ENCODE measurements at regions not wholly inside any gene's neighbourhood (a gene's known extent, or its start where the extent isn't known, plus 50 kb on each side); places are given as distances from the start of the nearest gene placed in this dataset.

DNA sequence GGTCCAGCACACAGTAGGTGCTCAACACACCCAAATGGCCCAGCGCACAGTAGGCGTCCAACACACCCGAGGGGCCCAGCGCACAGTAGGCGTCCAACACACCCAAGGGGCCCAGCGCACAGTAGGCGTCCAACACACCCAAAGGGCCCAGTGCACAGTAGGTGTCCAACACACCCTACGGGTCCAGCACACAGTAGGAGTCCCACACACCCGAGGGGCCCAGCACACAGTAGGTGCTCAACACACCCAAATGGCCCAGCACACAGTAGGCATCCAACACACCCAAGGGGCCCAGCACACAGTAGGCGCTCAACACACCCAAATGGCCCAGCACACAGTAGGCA is 80.8 kb downstream of the FOXL3 start:
- no peak for DNase-seq (ENCODE audit: extremely low read depth in 1 of 2, low read depth in 1 of 2)

DNA sequence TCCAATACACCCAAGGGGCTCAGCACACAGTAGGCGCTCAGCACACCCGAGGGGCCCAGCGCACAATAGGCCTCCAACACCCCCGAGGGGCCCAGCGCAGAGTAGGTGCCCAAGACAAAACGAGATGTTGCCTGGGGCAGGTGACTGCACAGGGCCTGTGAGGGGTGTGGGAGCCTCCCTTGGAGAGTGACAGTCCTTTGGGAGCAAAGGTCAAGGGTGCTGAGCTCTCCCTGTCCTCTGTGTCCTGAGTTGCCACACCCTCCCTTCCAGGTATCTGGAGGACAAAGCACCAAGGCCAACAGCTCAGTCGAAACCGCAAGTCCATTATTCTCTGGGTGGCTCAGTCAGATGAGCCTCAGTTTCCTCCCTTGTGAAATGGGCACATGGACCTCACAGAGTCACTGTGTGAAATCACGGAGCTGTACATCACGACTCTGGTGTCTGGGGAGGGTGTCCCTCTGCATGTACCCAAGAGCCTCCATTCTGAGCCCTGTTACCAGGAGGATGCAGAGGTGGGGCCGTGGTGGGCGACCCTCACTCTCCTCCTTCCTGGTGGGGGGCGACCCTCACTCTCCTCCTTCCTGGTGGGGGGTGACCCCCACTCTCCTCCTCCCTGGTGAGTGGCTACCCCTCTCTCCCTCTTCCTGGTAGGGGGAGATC is 81.3 kb downstream of the FOXL3 start:
- DNase-seq (ENCODE audit: extremely low read depth in 1 of 2, low read depth in 1 of 2), result no peak

DNA sequence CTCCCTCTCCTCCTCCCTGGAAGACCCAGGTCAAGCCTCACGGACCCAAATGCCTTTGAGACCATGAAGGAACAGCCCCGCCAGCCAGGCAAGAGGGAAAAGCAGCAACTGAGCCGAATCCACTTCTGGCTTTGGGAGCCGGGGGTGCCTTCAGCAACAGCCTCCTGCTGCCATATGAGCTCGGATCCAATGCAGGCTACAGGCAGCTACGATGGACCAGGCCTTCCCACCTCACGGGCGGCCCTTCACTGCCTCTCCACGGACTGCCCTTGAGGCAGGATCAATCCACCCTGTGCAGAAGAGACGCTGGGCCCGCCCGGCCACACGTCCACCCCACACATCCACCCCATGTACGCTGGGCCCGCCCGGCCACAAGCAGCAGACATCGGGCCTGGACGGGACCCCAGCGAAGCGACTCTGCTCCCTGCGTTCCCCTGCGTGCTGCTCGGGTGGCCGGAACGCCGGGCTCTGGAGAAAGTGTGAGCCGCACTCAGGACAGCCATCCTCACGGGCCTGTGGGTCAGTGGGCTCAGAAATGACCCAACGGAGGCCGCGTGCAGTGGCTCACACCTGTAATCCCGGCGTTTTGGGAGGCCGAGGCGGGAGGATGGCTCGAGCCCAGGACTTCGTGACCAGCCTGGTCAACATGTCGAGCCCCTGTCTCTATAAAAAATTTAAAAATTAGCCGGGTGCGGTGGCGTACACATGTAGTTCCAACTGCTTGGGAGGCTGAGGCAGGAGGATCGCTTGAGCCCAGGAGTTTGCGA is 82.0 kb downstream of the FOXL3 start:
- DNase-seq (ENCODE audit: extremely low read depth in 1 of 2, low read depth in 1 of 2), result no peak

DNA sequence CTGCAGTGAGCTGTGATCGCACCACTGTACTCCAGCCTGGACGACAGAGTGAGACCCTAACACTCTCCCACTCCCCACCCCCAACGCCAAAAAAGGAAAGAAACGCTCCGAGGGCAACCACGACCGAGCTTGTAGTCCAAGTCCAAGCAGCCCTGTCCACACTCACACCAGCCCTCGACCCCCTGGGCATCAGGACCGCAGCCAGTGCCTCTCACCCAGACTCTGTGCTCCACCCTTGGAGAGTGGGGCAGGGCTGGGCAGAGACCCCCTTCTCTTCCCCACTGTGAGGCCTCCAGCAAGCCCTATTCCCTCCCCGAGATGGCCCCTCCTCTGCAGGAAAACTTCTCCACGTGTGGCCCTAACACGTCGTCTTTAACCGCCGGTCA is 82.6 kb downstream of the FOXL3 start:
- no peak for DNase-seq (ENCODE audit: extremely low read depth in 1 of 2, low read depth in 1 of 2)

DNA sequence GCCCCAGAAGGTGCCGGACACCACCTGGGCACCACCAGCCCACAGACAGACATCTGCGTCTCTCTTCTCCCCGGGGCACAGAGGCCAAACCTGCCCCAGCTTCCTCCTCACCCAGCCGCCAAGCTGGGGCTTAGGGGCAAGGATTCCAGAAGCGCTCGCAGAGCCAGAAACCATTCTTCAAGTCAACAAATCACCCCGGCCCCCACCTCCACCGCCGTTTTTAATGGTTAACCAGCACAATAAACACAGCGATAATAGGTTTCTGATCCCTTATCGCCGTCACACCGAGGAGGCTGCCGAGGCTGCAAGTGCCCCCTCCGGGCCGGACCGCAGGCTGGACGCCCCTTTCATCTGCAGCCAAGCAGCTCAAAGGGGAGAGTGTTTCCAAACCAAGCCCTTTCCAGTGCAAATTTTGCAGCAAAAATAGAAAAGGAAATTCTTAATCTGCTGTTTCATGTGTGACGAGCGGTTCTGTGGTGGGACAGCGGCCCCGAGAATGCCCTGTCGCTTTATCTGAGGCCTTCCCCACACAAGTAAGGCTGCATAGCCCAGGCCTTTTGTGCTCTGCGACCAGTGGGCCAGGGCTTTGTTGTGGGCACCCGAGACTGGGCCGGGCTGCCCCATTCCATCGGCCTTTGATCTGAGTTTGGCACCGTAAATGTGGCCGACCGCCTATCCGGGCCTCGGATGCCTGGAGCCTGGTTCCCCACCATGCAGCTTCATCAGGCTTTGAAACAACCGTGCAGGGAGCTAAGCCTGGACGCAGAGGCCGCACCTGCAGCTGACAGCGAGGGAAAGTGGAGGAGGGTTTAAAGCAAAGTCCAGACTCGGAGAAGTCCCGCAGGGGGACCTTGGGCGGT is 83.2 kb downstream of the FOXL3 start:
- no peak for DNase-seq (ENCODE audit: extremely low read depth in 1 of 2, low read depth in 1 of 2)

DNA sequence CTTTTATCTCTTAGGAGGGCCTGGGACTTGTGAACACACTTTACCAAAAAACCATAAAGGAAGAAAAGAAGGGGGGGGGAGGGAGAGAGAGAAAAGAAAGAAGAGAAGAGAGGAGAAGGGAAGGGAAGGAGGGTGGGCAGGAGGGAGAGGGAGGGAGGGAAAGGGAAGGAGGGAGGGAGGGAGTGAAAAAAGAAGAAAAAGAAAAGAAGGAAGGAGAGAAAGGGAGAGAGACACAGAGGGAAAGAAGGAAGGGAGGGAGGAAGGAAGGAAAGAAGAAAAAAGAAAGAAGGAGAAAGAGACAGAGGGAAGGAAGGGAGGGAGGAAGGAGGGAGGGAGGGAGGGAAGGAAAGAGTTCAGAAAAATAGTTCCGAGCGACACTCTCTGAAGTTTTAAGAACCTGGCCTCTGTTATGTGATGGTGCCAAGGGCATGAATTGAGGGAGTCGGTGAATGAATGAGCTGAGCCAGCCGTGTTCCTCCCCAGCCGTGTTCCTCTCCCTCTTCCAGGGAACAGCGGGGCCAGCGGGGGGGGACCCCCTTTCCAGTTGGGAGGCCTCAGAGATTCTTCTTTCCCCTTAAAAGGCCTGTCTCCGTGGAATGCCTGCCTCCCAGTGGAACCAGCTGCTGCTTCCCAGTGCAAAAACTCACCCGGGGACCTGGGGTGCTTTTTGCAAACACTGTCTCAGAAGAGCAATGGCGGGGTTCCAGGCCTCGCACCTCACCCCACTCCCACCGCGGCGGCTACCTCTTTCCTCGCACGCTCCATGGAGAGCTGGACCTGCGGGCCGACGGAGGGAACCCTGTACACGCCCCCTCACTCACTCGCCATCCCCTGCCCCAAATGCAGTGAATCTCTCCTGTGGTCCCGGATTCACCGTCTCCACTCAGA is 84.1 kb downstream of the FOXL3 start:
- DNase-seq (ENCODE audit: extremely low read depth in 1 of 2, low read depth in 1 of 2), result no peak

DNA sequence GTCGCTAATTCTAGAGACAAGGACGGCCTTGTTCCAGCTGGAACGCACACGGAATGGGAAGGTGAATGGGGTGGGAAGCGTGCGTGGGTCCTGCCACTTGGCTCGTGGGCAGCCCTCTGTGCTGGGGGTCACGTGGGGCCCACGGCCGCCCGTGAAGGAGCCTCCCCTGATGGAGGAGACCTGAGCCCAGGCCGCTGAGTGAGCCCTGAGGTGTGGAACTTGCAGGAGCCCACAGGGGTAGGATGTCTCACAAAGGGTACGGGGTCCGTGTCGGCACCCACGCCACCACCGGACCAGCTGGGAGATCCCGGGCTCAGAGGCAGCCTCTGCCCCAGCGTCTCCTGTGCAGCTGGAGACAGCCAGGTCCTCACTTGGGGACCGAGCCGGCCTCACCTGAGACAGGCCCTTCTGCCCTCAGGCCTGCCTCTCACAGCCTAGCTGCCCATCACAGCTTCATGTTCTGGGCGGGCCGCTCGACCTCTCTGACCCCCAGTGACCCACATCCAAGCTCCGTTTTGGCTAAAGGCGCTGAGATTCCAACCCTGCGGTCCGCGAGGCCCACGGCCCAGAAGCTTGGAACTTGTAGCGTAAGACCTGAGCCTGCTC is 84.8 kb downstream of the FOXL3 start:
- DNase-seq (ENCODE audit: extremely low read depth in 1 of 2, low read depth in 1 of 2), result no peak

DNA sequence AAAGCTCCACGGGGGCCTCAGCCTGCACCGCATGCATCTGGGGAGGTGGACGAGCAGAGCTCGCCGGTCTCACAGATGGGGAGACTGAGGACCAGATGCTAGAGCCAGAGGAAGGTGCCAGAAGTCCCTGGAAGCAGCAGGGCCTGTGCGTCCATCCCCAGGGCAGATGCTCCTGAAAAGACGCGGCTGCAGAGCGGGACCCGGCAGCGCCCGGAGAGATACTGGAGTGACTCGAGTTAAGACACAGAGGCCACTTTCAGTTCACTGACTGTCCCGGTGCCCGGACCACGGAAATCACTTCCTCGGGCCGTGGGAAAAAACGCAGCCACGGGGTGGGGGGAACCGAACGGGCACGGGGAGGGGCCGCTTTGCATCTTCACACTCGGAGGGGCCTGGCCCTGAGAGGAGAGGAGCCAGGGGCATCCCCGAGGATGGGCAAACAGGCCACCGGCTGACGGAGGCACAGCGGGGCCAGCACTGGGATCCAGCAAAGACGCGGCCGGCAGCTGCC is 85.4 kb downstream of the FOXL3 start:
- no peak for DNase-seq (ENCODE audit: extremely low read depth in 1 of 2, low read depth in 1 of 2)

DNA sequence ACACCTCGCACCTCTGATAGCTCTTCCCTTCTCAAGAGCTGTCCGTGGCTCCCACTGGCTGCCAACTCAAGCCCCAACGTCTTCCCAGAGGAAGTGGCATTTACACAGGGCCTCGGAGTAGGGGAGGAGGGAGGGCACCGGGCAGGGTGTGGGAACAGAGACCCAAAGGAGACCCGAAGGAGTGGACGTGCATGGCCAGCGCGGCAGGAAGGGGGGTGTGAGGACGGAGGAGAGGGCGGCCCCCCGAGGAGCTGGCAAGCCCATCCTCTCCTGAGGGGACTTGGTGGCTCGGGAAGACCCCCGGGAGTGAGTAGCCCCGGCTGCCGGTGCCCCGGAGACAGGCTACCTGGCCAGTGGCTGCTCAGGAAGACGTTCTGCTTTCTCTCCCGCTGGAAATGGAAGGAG is 85.9 kb downstream of the FOXL3 start:
- DNase-seq (ENCODE audit: extremely low read depth in 1 of 2, low read depth in 1 of 2), result no peak

DNA sequence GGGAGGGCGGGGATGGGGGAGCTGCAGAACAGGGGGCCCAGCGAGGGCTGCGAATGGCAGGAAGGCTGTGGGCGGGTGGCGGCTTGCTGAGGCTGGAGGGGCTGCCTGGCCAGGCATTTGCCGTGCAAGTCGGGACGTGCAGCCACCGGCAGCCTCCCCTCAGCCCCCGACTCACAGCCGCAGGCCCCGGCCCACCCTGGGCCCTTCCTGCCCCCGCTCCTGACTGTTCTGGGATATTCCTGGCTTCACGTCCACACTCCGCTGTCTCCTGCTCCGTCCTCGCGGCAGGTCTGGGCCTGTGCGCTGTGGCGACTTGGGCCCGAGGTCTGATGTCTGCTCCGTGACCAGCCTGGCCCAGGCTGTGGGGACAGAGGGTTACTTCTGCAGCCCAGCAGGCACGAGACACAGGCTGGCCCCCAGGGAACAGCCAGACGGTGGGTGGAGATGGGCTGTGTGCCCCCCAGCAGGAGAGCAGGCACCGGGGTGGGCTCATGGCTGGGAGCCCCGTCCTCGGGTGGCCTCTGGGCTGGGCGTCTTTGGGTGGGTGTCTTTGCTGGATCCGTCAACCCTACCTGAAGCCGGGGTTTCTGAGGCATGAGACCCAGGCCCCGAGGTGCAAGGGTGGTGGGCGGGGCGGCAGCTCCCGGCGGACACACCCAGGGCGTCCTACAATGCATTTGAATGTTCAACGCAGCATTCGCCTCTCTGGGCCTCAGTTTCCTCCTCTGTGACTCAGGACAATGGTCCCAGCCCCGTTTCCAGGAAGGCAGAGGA is 86.5 kb downstream of the FOXL3 start:
- no peak for DNase-seq (ENCODE audit: extremely low read depth in 1 of 2, low read depth in 1 of 2)

DNA sequence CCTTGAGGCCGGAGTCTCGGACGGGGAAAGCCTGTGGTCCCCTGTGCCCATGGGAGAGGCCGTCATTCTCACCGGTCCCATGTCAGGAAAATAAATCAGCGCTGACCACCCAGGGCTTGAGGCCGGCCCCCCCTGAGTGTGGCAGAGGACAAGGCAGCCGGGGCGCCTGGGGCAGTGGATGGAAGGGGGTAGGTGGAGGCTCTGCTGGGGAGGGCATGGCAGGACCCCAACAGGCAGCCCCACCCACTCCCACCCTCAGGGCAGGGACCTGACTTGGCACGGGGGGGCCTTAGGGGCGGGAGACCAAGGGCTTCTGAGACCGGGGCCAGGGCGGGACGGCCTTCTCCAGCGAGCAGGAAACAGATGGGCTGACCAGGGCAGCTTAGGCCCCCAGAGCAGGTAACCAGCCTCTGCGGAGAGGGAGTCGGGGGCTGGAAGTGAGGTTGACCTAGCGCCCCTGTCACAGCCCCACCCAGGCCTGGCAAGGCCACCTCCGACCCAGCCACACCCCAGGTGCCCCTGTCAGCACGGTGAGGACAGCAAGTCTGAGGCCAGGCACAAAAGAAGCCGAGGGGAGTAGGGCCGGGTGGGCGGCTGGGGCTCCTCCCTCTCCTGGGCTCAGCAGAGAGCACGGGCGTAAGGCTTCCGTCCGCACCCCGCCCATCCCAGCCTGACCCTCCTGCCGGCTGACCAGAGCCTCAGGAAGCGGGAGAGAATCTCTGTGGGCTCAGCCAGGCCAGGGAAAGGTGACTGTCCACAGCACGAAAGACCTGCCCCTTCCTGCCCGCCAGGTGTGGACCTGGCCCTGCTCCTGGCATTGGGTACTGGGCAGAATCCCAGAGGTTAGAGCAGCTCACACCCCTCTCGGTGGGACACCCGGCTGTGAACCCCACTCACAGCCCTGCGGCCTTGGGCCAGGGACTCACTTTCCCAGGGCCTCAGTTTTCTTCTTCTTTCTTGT is 87.4 kb downstream of the FOXL3 start:
- no peak for DNase-seq (ENCODE audit: extremely low read depth in 1 of 2, low read depth in 1 of 2)

DNA sequence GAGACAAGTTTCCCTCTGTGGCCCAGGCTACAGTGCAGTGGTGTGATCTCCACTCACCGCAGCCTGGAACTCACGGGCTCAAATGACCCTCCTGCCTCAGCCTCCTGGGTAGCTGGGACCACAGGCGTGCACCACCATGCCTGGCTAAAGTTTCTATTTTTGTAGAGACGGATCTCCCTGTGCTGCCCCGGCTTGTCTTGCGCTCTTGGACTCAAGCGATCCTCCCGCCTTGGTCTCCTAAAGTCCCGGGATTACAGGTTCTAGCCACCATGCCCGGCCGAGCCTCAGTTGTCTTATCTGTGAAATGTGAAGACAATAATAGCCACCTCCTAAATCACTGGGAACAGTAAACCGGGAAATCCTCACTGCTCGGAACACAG is 88.1 kb downstream of the FOXL3 start:
- no peak for DNase-seq (ENCODE audit: extremely low read depth in 1 of 2, low read depth in 1 of 2)

DNA sequence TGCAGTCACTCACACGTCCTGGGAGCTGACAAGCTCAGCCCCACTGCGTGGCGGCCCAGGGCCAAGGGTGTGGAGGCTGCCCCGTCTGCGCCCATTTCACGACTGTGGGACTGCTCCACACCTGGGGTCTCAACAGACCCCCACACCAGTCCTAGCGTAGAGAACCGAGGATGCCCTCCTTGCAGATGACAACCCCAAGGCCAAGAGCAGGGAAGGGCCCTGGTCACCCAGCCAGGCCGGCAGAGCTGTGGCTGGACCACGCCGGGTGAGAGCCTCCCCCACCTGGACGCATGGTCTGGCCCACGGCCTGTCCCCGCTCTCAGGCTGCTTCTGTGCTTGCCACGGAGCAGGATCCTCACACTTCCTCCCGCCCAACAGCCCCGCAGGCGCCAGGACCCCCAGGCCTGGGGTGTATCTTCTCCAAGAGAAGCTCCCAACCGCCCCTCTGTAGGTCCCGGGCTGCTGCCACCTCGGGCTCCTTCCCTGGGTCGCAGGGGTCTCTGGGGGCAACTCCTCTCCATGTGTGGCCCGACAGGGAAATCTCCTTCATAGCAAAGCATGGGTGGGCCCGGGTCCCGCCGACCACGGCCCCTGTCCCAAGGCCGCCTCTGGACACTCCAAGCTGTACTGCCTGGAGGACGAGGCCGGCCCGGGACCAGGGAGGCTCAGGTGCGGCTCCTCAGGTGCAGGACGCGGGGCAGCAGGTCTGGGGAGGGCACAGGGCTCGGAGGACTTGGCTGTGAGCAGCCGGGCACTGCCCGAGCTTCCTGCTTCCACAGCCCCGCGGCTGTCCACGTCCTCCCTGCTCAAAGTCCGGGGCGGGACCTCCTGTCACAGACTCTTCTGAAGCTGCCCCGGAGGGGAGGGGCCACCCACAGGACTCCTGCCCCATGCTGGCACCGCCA is 88.8 kb downstream of the FOXL3 start:
- DNase-seq (ENCODE audit: extremely low read depth in 1 of 2, low read depth in 1 of 2), result no peak

DNA sequence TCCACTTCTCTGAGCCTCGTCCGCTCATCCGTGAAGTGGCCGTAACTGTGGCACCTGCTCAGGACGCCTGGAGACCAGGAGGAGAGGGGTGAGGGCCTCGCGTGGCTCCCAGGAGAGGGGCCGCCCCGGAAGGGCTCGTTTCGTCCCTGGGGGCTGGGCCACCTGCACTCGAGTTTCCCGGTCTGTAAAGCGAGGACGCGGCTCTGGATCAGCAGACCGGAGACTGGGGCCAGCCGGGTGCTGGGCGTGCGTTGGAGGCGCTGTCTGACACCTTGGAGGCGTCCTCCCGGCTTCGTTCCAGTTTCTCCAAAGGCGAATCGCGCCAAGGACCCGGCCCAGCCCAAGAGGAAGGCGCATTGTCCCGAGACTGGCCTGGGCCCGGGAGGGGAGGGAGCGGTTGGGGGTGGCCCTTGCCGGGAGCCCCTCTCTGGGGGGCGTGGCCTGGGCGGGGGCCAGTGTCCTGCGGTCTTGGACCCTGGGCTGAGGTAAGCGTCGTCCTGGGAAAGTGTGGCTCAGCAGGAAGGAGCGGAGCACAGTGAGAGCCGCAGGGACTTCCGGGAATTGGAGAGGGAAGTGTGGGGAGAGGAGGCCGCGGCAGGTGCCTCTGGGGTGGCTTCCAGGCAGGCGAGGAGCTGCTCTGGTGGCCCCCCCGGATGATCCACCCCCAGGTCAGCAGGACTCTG is 89.6 kb downstream of the FOXL3 start:
- no peak for DNase-seq (ENCODE audit: extremely low read depth in 1 of 2, low read depth in 1 of 2)

DNA sequence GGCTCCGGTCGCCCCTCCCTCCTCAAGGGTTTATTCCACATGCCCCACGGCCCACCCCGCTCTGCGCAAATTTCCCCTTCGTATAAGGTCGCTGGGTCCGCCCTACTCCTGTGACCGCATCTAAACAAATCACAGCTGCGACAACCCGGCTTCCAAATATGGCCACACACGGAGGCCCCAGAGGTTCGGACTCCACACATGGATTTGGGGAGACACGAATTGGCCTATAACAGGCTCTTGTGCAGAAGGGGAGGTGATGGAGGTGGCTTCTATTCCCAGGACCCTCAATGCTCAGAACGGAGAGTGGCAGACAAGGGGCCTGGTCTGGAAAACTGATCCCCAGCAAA is 90.1 kb downstream of the FOXL3 start:
- no peak for DNase-seq (ENCODE audit: extremely low read depth in 1 of 2, low read depth in 1 of 2)

DNA sequence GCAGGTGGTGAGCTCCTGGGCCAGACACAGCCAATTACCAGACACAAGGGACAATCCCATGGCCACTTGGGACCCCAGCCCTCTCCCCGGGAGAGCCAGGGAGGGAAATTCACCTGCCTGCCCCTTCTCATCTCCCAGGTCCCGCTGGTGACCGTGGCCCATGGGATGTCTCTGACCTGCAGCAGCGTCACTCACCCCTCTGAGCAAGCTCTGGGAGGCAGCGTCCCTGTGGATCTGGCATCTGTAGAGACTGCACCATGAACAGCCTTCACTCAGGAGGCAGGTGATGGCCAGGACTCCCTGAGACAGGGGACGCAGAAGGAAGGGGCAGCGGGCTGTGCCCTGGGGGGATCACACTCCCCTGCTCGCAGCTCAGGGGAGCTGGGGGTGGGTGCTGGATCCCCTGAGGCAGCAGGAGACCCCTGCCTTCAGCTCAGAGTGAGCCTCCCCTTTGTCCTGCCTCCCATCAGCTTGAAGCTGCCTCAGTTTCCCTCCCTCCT is 90.8 kb downstream of the FOXL3 start:
- DNase-seq (ENCODE audit: extremely low read depth in 1 of 2, low read depth in 1 of 2), result no peak
